LoVo (cell line): ENCODE measurements at regions not wholly inside any gene's neighbourhood (a gene's known extent, or its start where the extent isn't known, plus 50 kb on each side); places are given as distances from the start of the nearest gene placed in this dataset.
"Not testable (repeated sequence)": the region's sequence is repeated elsewhere in the genome, so short reads cannot be mapped to it uniquely, and the experiment has no call there.

Experiments used
- DNase-seq: peaks from one replicate; pipeline ENCODE4 v3.0.0-alpha.2; 2016; ENCODE audit warnings: low spot score

DNA sequence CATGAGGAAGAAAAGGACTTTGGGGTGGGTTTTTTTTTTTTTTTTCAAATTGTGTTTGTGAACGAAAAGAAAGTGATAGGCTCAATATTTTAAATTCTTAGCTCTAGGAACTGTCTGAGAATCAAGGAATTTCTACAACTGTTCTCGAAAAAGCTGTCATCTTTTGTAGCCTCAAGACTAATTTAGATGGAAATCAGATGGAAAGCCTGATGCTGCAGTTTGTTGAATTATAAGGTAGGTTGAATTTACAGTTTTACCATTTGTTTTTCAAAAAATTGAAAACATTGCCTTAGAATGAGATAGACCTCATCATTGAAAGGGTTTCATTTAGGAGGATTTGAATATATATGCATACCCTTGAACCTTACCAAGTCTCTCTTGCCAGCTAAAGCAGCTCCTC is 109.3 kb upstream of the TRHDE start:
- DNase-seq = no peak

DNA sequence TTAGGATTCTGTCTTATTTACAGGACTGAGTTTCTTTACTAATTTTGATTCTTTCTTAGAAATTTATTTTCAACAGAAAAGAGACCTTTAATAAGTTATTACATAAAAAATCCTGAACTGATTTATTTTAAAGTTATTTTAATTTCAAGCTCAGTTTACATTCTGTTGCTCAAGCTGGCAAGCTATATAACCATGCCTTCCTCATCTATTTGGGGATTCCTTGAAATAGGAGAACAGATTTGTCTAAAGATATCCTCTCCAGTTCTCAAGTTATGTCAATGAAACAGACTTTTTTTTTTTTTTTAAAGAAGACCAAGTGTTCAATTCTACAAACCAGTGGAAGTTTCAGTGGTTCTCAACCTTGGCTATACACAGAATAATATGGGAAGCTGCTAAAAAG is 103.3 kb upstream of the TRHDE start:
- DNase-seq = no peak

DNA sequence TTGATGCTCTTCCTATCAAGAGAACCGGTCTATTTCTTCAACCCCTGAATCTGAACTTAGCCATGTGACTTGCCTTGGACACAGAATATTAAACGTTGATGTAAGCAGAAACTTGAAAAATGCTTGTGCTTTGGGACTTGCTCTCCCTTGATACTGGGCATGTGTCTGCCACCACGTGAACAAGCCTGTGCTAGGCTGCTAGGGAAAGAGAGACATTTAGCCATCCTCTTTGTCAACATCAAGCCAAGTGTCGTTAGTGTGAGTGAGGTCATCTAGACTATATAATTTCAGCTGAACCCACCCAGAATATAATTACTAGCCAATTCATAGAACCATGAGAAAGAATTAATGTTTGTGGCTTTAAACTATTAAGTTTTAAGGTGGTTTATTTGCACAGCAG is 98.2 kb upstream of the TRHDE start:
- no peak for DNase-seq

DNA sequence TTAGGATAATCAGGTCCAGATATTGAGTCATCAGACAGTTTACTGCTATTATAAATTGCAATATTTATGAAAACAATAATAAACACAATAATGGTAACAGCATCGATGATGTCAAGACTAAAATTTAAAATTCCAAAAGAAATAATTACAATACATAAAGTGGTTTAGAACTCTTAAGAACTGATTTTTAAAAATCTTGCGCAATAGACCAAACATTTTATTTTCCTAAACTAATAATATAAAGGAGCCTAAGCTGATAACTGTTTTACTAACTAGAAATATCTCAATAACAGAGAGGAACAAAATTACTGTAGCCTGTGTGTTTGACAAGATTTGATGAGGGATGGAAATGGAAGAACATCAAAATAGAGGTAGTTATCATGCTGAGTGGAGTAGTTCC is 93.9 kb upstream of the TRHDE start:
- DNase-seq = no peak

DNA sequence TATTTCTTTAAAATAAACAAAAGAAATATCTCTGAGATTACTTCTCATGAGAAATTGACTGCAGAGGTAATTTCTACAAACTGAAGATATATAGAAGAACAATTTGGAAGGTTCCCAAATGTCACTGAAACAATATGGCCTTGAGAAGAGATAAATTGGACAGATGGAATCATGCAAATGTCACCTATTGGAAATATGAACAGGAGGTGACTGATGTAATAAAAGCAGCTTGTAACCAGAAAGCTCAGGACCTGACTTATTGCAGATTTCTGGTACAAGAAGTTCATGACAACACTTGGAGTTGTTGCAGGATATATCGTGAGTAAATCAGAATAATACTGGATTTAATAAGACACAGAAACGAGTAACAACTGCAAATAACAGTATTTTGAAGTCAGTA is 93.3 kb upstream of the TRHDE start:
- DNase-seq = no peak

DNA sequence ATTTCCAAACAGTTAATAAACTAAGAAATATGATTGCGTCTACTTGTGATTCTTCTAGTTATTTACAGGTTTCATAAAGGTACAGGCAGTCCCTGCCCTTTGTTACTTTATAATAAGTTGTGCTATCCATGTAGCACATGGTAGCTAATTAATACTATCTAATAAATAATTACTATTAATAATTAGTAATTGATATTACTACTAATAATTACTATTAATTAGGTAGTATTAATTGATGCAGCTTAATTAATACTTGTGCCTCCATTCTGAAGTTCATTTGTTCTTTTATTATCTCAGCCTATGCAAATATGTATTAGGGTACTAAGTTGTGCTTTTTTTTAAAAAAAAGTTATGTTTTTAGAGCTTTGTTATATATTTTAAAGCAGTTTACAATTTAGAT is 92.3 kb upstream of the TRHDE start:
- no peak for DNase-seq

DNA sequence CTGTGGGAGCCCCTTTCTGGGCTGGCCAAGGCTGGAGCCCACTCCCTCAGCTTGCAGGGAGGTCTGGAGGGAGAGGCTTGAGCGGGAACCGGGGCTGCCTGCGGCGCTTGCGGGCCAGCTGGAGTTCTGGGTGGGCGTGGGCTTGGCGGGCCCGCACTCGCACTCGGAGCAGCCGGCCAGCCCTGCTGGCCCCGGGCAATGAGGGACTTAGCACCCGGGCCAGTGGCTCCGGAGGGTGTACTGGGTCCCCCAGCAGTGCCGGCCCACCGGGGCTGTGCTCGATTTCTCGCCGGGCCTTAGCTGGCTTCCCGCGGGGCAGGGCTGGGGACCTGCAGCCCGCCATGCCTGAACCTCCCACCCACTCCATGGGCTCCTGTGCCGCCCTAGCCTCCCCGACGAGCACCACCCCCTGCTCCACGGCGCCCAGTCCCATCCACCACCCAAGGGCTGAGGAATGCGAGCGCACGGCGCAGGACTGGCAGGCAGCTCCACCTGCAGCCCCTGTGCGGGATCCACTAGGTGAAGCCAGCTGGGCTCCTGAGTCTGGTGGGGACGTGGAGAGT is 87.1 kb upstream of the TRHDE start:
- DNase-seq = not testable (repeated sequence)

DNA sequence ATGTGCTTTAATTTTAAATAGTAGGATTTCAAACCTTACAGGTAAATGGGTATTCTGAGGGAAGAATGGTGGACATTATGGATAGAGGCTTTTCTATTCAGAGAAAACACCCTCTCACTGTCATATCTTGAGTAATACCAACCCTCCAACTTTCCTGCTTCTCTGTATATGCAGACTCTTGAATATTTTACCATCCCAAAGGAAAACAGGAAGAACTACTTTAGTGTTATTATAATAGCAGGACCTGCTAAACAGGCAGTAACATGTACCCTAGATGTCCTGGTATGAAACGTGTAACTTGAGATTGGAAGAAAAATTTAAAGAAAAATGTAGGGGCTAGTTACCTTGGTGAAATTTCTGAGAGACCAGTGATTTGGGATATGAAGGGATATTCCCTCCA is 82.9 kb upstream of the TRHDE start:
- no peak for DNase-seq

DNA sequence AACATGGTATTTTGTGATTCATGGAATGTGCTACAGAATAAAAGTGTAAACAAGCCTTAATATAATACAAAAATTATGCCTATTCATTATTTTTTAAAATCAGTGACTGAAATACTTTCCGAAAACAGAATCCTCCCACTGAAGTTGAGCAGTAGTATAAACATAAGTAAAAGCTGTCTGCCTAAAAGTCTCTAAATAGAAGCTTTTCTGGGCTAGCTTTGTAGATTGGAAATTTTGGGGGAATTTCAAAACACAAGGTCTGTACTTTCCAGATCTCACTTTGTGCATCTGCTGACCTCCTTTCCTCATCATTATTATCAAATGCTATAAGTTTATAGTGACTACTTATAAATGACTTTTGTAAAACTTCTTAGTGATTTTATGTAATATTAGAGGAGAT is 80.4 kb upstream of the TRHDE start:
- DNase-seq = no peak

DNA sequence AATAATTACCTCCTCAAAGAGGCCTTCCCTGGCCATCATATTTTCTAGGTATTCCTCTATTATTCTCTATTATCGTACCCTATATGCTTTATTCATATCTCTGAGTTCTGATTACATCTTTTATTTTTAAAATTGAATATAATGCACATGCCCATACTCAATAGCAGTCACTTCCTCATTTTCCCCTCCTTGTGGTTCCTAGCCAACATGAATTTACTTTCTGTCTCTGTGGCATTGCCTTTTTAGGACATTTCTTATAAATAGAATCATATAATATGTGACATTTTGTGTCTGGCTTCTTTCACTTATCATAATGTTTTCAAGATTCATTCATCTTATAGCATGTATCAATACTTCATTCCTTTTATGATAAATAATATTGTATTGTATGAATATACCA is 74.4 kb upstream of the TRHDE start:
- no peak for DNase-seq

DNA sequence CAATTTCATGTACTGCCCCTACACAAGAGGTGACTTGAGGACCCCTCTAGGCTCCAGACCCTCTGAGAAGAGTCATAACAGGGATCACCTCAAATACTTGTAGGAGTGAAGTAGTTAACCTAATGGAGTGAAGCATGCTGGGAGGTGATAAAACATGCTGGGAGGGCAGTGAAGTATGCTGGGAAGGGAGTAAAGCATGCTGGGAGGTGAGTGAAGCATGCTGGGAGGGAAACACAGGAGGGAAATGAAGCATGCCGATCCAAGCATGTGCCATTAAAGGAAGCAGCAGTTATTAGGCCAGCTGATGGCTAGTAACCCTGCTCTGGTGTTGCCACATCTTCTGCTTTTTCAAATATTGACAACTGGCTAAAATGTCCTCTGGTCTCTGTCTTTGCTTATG is 70.7 kb upstream of the TRHDE start:
- no peak for DNase-seq

DNA sequence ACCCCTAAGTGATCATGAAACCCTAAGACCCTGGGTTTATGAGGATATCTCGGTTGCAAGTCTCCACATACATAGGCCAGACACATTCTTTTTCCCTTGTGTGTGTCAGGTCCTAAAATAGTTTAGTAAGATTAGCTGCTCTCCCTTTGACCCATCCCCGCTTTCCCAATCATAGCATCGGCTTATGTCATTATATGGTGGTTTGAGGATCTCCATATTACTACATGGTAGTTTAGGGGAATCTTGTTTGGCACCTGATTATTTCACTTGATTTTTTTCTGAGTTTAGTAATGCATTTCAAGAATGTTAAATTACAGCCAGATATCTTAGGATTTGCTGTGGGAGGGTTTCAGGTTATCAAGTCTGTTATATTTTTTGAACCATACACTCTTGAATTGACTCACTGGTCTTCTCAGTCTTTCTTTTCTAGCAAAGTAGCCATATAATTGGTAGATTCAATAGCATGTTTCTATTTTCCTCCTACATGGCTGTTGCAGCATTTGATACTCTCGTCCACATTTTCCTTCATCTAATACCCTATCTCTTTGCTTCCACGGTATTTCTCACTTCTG is 68.3 kb upstream of the TRHDE start:
- no peak for DNase-seq

DNA sequence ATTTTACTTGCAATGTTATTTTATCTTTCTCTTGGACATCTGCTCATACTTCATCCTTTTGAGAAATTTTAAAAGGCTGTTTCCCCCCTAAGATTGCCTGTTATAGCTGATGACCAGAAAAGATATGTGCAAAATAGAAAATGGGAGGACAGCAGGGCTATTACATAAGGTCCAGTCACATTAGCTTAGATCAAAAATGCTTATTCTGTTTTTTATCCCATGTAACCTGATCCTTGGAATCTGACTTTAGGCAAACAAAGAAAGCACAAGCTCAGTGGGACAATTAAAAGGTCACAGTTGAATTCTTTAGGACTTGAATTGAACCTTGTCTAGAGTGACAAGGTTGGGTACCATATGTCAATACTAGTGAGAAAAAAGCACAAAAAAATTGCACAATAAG is 65.1 kb upstream of the TRHDE start:
- no peak for DNase-seq

DNA sequence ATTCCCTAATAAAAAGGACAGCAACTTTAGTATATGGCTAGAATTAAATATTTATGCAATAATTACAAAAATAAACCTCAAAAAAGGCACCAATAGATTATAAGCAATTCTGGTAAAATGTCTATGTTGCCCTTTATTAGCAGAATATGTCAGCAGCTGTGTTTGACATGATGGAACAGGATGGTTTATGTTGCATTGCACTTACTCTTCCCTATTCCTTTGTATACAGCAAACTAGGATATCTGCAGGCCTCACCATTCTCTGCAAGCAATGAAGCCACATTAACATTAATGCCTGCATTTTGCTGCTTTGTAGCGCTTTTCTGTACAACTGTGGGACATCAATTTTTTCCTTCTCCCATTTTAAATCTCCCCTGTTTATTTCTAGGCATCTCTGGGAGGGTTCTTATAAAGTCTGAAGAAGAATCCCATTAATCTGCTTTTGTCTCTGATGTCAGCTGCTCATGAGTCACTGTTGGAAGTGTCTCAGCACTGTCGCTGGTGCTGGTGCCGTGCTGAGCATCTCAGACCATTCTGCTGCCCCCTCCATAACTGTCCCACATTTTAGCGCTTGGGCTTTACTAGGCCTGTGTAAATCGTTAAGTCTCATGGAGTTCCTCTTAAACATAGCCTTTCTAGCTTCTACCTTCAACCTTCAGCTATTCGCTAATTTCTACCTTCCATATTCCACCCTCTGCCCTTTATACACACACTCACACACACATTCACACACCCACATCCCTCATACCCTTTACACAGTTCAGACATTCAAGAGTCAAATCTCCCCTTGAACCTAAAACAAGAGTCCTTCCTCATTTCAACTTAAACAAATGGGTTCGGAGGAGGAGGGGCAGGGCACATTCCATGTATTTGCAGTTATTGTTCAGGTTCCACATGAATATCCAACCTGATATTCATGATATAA is 64.4 kb upstream of the TRHDE start:
- no peak for DNase-seq

DNA sequence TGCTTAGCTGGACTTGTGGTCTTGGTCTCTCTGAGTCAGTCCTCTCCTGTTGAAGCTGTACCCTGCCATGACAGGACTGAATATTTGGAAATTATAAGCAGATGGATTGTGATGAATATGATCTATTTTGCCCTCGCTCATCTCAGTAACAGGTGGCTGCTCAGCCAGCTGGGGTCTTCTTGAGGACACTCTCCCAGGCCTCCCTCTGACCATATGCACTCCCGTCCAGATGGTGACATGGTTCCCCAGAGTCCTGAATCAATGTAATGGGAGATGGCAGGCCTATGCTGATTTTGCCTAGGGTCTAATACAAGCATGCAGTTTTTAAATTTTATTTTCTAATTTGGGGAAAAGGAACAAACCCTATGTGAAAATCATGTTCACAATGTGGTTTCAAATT is 63.1 kb upstream of the TRHDE start:
- DNase-seq = no peak

DNA sequence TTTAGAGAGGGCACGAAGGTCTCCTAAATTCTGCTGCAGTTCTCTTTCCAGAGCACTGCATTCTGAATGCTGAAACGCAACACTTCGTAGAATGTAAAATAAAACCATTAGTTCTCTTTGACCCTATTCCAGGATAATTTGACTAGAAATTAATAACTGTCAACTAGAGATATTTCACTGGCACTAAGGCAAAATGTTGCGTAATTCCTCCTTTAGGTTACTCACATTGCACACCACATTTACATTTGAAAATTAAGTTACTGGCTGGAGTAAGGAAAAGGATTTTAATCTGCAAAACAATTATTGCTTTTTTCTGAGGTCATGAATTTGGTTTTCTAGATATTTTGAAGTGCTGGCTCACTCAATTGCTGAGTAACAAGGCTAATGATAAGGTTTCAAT is 58.0 kb upstream of the TRHDE start:
- DNase-seq = no peak

DNA sequence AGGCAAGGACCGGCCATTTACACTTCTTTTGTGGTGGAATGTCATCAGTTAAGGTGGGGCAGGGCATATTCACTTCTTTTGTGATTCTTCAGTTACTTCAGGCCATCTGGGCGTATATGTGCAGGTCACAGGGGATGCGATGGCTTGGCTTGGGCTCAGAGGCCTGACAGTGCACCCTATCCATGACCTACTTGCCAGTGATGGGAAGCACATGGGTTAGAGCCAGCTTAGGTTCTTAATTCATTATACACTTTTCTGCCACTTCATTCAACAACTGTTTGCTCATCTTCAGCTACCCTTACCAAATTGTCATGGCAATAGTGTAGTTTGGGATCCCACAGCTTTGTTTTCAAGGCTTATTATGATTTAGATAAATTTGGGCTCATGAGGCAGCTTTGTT is 56.9 kb upstream of the TRHDE start:
- DNase-seq = not testable (repeated sequence)

DNA sequence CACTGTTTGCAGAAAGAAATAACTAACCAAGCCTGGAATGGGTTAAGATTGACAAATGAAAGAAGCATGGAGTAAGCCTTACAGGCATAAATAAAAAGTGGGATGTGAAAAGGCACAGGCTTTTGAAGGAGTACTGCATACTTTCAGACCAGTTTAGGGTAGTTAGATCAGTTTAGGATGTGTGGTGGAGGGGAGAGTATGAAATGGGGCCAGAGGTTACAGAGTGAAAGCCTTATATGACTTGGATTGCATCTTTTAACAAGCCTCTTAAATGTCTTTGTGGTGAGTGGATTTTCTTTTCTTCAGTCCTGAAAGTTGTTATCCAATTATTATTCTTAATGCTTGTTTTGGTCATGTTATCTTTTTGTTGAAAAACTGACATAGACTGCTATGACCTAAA is 52.2 kb upstream of the TRHDE start:
- no peak for DNase-seq
